ENCODE measurements at regions not wholly inside any gene's neighbourhood (a gene's known extent, or its start where the extent isn't known, plus 50 kb on each side); places are given as distances from the start of the nearest gene placed in this dataset.

DNA sequence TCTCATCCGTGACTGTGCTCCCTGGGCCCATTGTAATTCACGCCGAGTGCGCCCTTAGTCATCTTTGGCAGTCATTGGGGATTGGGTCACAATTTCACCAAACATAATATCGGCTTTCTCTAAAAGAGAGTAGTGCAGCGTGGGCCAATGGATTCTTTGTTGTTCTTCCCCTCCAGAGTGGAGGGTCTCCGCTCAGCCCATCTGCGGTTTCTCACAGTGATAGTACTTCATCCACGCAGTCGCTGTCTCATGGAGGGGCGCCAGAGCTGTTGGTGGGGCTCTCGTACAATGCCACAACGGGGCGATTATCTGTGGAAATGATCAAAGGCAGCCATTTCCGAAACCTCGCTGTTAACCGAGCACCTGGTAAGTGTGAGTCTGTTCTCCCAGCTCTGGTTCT, 321.8 kb downstream of the SNAPC1 start:
- no peak for DNase-seq (ENCODE audit: low read depth)

DNA sequence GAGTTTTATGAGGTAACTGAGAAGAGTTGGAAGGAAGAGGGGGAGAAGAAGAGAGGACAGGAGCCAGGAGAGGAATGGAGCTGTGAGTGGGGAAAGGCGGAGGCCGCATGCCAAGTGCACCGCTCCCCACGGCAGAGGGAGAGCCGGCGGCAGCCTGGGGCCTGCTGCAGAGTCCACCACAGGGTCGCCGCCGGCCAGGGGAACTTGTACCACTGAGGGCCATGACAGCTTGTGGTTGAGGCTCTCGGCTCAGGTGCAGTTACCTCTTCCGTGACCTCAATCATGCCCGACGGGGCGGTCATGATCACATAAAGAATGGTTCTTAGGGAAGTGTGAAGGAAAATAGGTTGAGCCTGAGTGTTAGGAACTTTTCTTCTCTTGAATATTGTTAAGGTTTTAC, 325.0 kb downstream of the SNAPC1 start:
- no peak for DNase-seq (ENCODE audit: low read depth)

DNA sequence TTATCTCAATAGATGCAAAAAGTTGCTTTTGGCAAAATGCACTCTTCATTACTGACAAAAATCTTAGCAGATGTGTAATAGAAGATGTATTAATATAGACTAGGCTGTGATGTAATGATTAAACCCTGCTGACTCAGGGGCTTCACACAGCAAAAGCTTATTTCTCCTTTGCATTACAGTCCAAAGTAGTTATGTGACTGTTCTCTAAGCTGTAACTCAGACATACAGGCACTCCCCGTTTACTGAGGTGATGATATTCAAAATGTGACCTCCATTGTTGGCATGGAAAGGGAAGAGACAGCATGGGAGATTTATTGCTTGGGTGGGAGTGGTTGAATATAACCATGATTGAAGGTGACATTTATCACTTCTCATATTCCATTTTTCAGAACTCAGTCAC, 331.5 kb downstream of the SNAPC1 start:
- no peak for DNase-seq (ENCODE audit: low read depth)

DNA sequence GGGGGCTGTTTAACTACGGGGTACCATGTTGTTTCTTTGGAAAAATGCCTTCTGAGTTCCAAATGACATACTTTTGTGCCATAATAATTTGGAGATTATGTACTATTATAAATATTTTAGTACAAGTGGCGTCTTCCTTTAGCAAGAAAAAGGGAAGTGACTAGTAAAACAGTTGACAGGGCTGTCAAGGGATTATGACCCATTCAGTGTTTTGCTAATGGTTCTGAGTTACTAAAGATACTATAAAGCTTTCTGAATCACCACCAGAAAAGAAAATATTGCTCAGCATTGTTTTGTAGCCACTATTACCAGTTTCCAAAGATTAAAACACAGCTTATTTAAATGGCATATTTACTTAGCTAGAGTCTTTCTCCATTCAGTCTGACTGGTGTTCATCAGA, 334.9 kb downstream of the SNAPC1 start:
- DNase-seq (ENCODE audit: low read depth) = no peak

DNA sequence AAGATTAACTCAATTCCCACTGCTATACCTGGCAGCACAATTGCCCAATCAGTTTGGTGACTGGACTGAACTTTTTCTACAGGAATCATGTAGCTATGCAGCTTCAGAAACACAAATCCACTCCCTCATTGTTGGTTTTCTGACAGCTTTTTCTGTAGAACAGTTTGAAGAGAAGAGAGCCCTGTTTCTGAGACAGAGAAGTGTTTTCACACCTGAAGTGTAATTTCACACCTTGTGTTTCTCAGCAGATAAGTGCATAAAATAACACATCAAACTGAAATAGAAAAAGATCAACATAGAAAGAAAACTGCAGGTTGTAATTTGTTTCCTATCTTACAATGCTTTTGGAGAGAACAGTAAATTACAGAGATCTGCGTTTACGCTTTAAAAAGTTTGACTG, 335.6 kb downstream of the SNAPC1 start:
- no peak for DNase-seq (ENCODE audit: low read depth)

DNA sequence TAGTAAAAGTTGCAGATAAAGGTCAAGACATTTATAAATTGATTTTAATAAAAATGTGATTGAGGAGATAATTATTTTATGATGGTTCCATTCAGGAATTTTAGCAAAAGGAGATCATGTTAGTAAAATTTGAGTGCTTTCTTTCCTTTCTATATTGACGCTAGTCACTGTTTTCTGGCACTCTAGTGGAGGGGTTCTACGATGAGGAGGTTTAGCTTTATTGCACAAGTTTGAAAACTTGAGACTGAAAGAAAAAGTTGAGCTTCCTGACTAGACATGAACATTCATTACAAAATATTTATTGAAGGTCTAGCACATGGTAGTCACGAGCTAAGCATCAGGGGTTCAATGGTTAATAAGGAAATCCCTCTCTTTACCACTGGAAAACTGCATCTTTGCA, 336.1 kb downstream of the SNAPC1 start:
- no peak for DNase-seq (ENCODE audit: low read depth)

DNA sequence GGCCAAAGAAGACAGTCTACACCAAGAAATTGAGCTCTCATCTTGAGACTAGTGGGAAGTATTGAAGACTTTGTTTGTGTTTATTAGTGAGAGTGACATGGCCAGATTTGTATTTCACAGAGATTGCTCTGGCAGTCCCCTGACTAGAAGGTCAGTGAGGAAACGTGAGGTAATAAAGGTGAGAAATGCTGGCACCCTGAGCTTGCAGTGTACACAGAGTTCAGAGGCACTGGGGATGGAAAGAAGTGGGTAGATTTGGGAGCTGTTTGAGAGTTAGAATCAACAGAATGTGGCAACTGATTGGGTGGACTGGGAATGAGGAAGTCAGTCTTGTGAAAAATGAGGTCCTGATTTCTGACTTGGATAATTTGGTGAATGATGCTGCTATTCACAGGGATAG, 336.9 kb downstream of the SNAPC1 start:
- no peak for DNase-seq (ENCODE audit: low read depth)

DNA sequence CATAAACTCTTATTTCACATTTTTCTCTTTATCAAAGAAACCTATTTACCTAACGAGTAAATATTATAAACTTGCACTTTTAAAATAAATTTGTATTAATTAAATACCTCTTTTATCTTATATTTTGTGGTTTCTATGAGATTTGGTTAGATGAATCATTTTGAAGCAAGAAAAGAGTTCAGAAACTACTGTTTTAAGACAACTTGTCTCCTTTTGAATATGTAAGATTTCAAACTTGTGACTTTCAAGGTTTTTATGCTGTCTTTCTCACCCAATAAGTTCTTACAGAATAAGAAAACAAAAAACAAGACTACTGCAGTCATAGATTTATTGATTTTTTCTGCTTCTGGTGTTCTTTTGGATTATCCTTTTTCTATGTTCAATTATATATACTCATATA, 339.0 kb downstream of the SNAPC1 start:
- no peak for DNase-seq (ENCODE audit: low read depth)

DNA sequence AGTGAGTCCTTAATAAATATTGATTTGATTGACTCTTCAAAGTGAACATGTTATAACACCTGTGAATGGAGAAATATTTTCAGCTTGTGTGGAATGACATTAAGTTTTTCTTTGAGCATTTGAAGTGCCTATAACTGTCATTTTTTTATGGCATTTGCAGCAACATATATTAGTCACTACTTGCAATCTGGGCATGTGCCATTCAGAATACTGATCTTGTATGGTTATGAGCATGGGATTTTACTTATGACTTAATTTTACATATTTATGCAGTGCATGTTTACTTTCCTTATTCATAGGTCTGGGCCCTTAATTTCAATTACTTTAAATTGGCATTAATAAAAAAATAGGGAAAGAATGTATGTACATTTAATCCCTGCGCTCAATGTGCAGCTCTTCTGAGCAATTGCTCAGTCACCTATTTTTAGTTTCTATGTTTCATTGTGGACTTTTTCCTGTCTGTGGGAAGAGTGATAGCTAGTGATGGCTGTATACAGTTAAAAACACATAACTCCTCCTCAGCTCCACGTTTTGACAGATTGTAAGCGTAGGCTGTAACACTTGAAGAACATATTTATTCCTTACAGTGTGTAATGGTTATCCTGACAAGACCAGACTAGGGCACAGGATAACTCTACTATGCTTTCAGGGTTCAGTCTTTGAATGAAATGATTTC, 339.6 kb downstream of the SNAPC1 start:
- no peak for DNase-seq (ENCODE audit: low read depth)

DNA sequence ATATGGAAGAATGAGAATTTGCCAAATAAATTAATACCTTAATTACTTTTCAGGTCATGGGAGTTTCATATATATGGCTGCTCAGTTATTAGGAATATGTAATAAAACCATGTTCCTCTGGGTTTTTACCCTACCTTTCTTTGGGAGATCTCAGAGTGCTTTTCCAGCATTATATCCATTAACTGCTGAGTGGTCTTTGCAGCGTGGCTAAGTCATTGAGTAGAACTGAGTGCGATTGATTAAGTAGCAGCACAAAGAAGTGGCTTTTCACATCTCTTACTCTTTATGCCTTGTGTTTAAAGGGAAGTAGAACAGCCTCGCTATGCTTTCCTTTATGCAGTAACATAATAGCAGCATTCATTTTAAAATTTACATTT, 340.1 kb downstream of the SNAPC1 start:
- DNase-seq (ENCODE audit: low read depth) = no peak

DNA sequence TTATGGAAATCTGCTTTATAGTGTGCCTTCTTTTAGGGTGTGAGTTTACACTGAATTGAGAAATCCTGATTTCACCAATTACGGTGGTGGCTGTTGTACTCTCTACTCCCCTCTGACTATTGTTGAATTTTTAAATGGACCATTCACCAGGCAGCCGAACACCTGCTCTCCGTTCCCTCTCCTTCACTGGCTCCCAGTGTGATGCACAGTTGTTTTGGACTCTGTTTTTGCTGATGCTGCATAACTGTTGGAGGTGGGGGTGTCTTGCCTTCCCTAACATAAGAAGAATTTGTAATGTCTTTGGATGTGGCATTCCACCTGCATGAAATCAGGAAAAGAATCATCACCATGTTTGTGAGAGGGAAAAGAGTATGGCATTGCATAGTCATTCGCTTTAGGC, 341.2 kb downstream of the SNAPC1 start:
- no peak for DNase-seq (ENCODE audit: low read depth)

DNA sequence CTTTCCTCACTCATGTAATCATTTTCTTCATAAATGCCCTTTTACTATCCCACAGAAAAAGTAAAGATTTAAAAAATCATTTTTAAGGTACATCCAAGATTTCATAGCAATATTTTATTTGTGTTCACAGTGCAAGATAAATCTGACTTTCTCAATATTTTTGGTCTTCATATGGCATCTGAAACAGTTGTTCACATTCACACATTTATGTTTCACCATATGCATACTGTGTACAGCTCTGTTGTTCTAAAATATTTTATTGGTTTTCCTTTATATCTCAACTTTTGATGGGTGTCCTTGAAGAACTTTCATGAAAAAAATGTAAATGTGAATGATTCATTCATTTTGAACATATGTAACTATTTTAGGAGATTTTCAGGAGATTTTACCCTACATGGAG, 348.7 kb downstream of the SNAPC1 start:
- no peak for DNase-seq (ENCODE audit: low read depth)

DNA sequence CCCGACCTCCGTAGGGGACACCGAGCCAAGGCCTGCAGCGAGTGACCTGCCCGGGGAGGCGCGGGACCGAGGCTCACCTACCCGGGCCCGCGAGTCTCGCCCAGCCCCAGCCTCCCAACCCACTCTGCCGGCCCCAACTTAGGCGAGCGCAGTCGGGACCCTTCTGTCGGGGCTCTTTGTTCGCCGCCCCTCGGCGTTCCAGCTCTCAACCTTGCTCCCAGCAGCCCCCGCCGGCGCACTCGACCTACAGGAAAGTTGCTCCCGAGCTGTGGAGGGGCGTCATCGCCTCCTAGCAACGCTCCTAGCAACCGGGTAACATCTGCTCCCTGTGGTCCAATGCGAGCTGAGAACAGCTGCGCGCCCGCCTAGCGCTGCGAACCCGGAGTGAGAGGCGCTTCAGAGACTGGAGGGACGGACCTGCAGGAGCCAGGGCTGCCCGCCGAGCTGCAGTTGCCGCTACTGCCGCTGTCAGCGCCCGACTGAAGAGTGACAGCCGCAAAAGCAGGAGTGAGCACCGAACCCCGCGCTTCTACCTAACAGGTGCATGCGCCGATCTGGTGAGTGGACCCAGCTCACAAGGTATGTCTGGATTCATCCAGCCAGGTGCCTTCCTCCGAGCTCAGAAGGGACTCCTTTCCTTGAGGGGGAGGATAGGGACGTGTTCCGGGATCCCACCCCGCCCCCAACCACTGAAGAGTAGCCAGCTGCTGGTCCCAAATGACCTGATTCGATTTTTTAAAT, 355.0 kb downstream of the SNAPC1 start:
- no peak for DNase-seq (ENCODE audit: low read depth)

DNA sequence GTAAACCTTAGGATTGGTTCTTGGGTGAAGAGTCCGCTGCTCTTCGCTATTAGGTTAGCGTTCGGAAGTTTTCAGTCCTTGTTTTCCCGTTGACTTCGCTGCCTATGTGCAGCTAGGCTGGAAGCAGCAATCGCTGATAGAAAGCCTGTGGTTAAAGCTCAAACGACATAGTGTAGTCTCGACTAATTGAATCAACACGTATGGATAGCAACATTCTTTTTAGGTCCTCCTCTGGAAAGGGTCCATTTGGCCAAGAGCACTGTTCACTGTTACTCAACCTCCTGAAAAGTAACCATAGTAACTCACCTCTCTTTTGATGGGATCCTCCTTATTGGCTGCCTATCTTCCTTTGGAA, 355.5 kb downstream of the SNAPC1 start:
- DNase-seq (ENCODE audit: low read depth) = no peak

DNA sequence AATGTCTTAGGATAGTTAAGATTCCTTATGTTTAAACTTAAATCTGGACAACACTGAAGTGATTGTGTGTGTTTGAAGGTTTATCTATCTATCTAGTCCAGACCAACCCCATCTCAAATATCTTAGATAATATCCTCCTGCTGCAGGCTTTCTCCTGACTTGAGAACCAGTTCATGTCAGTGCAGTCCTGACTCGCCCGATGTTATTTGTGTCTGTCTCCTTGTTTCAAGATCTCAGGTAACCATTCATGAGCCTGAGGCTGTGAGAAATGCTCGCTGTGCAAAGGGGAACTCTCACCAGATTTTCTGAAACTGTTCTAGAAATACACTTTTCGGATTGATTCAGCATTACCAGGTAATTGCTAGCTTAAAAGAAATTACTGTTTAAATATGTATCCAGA, 356.2 kb downstream of the SNAPC1 start:
- DNase-seq (ENCODE audit: low read depth) = no peak

DNA sequence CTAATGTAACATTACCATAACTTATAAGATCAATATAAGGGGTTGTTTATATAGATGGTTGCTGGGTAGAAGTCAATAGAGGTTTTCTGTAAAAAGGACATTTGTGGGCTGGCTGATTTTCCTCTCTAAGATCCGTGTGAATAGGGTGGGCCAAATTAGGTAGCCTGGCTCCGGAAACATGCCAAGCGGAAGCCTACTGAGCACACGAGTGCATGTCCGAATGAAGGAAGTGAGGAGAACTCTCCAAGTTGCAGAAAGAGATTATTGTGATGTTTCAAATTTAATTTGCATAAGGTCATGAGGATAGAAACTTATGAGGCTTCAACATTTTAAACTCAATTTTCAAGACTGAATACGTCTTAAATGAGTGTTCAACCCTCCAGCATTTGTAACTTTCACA, 356.7 kb downstream of the SNAPC1 start:
- no peak for DNase-seq (ENCODE audit: low read depth)

DNA sequence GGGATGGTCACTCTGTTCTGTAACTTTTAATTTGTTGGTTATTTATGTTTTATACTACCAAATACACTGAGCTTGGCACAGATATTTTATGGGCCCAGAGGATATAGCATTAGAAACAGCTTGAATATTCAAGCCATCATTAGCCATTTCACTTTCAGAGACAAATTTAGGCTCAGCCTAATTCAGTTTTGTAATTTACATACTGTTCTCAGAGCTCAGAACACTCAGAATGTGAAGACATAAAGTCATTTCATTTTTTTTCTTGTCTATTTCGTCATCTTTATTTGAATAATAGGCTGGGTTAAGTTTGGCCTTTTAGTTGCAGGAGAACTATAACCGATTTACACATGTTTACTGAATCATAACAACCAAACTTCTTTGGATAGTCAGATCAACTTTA, 361.7 kb downstream of the SNAPC1 start:
- no peak for DNase-seq (ENCODE audit: low read depth)

DNA sequence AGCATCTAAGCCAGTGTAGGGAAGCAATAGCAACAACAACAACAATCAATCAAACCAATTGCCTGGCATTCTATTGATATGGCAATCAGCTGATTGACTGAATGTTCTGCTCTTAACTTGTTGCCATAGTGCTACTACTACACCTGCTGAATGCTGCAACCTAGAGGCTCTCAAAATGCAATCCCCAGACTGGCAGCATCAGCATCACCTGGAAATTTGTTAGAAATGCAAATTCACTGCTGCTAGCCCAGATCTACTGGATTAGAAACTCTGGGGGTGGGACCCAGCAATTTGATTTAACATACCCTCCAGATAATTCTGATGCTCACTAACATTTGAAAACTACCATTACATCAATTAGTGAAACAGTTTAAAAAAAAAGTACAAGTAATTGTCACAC, 363.6 kb downstream of the SNAPC1 start:
- DNase-seq (ENCODE audit: low read depth) = no peak

DNA sequence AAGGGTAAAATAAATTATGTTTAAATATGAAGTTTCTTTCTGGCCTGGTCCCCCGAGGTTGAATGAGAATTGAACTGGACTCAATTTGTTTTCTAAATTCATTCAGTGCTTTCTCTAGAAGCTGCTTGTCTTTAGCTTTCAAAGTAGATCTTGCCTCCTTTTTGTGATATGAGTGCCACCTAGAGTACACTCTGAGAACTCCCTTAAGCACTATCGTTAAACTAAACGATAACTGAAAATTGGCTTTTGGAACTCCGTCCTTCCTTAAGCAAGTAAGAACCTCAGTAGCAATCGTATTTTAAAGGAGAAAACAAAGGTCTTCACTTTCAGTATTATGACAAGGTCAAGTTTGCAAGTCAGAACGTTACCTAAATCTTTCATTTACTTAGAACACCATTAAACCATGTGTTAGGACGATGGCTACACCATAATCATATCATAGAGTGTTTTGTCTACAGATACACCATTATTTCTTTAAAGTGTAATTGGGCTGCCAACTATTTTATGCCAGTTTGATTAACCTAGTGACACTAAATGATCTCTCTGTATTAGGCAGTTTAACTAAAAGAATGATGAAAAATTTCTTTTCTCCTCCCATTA, 364.8 kb downstream of the SNAPC1 start:
- peak; percentile 12 for DNase-seq (ENCODE audit: low read depth)

DNA sequence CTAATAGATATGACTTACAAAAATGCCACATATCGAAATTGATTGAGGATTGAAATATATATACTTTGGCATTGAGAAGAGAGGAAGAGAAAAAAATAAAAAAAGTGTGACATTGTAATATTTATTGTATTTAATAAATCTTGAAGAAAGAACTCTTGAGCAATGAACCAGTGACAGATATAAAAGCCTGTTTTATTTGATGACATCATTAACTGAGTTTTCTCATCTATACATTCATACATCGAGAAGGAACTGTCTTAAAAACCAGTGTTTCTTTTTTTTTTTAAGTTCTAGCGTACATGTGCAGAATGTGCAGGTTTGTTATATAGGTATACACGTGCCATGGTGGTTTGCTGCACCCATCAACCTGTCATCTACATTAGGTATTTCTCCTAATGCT, 368.2 kb downstream of the SNAPC1 start:
- DNase-seq (ENCODE audit: low read depth) = no peak

DNA sequence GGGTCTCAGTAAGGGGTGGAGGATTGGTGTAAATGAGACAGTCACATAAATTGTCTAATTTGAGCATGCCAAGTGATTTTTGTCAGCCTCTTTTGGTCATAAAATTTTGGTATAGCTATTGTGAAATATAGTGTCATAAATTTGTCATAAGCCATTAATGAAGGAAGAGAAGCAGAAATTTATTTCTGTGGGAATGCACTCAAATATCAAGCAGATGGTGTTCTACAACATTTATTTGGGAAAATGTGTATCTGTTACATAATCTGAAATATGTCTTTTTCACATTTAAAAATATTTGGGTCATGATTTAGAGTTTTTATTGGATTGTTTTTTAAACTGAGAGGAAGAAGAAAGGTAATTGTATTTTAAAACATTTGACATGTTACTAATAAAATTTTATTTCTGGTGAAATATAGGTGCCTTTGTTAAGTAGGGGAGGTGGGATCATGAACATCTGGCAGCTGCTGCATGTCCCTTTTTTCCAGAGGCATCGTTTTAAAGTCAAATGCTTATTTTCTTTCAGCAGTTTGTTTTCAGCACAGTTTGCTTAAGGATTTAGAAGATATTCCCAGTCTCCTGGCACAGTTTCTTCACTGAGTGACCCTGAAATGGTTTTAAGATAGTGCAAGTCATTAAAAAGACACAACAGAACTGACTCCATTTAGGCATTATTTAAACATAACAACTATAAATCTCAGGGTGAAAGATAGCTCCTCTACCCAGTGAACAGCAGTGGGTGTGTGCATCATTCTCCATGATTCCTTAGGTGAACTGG, 371.7 kb downstream of the SNAPC1 start:
- no peak for DNase-seq (ENCODE audit: low read depth)

DNA sequence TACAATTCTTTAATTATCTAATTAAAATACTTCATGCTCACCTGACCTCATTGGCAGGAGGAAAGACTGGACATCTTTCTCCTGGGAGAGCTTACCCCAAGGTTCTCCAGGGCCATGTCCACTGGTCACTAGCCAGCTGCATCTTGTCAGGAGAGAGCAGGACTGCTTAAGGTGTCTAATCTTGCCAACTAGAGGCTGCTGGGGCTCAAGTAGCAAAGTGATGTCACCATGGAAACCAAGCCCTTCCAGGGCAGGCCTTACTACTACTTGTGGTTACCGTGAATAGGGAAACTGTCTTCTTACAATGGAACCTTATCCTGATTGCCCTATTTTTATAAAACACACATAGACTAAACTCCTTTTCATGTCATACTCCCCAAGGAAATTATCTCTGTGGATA, 376.4 kb downstream of the SNAPC1 start:
- DNase-seq (ENCODE audit: low read depth) = no peak

DNA sequence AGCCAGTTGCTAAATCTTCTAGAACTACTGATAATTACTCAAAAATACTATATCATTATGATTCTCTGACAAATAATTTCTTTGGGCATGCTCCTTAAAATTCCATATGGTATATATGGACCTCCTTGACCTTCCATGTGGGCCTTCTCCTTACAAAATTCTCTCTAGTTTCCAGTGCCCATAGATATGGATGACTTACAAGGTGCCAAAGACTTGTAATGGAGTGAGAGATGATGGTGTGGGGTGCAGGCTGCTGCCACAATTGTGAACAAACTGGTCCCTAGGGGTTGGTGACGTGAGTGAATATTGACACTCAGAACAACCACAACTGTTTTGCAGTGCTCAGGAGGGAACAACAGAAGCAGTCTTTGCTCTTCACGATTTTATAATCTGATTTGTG, 378.9 kb downstream of the SNAPC1 start:
- no peak for DNase-seq (ENCODE audit: low read depth)

All from GM04503 (cell line).